ENCODE measurements at regions not wholly inside any gene's neighbourhood (a gene's known extent, or its start where the extent isn't known, plus 50 kb on each side); places are given as distances from the start of the nearest gene placed in this dataset.

- dilution Hi-C loops (cut with MboI; ENCODE audit: extremely low pct_ligation_motif_present, low sequenced_read_pairs): no loop called here
- no peak overlapping the region for H3K4me2 ChIP-seq (ENCODE audit: control insufficient read depth, extremely low read depth, insufficient read depth, low read depth, low read length)
- no peak for DNase-seq (ENCODE audit: low read depth, low spot score)
- H3K9me3 ChIP-seq (ENCODE audit: control insufficient read depth, low read depth, low read length): no peaks in the 10 kb centered on the region
- H2AFZ ChIP-seq (ENCODE audit: control insufficient read depth, low read length): no peak overlapping the region
- H3K9me1 ChIP-seq (ENCODE audit: control insufficient read depth, extremely low read depth, insufficient read depth, low read length): no peaks in the 10 kb centered on the region
- no peak for FAIRE-seq
- H3K4me3 ChIP-seq (ENCODE audit: control insufficient read depth in 2 of 3, extremely low read depth in 1 of 3, insufficient read depth in 2 of 3, low read depth in 1 of 3, low read length in 3 of 3): no peak overlapping the region
- no peak overlapping the region for H3K27ac ChIP-seq (ENCODE audit: control insufficient read depth, insufficient read depth, low read length)
- H3K4me1 ChIP-seq (ENCODE audit: control insufficient read depth, extremely low read depth, insufficient read depth, low read length): no peaks in the 10 kb centered on the region
- H4K20me1 ChIP-seq (ENCODE audit: control insufficient read depth, extremely low read depth, insufficient read depth, low read length): no peaks in the 10 kb centered on the region
- no peaks in the 10 kb centered on the region for H3K27me3 ChIP-seq (ENCODE audit: control insufficient read depth, extremely low read depth, insufficient read depth, low read length)
- H3K9ac ChIP-seq (ENCODE audit: control insufficient read depth, extremely low read depth, insufficient read depth, low read length): no peak overlapping the region
- TF ChIP-seq EZH2 (IDR thresholded peaks at IDR 0.05; ENCODE audit: low read length): no peak
- TF ChIP-seq CTCF (optimal IDR thresholded peaks at IDR 0.05 in 1 of 3, IDR thresholded peaks at IDR 0.05 in 1 of 3, conservative IDR thresholded peaks at IDR 0.05 in 1 of 3; ENCODE audit: extremely low read depth in 1 of 3, insufficient read depth in 2 of 3, low read length in 3 of 3): no peak
- H3K36me3 ChIP-seq (ENCODE audit: control insufficient read depth in 2 of 2, extremely low read depth in 1 of 2, insufficient read depth in 2 of 2, low read length in 2 of 2): no peaks in the 10 kb centered on the region
- no peaks in the 10 kb centered on the region for H3K79me2 ChIP-seq (ENCODE audit: control insufficient read depth, insufficient read depth, low read length)
These were observed 866.6 kb upstream of the SLITRK6 start for GRCh38 chr13:86665842-86666241.

GRCh38 chr13:86673931-86674431, 874.8 kb upstream of the SLITRK6 start:
- Histone ChIP-seq H3K9me3 (ENCODE audit: control insufficient read depth, low read depth, low read length) (no peaks in the 10 kb centered on the region), H3K9ac (ENCODE audit: control insufficient read depth, extremely low read depth, insufficient read depth, low read length) (no peak overlapping the region), H3K79me2 (ENCODE audit: control insufficient read depth, insufficient read depth, low read length) (no peaks in the 10 kb centered on the region), H3K4me2 (ENCODE audit: control insufficient read depth, extremely low read depth, insufficient read depth, low read depth, low read length) (no peak overlapping the region), H3K27me3 (ENCODE audit: control insufficient read depth, extremely low read depth, insufficient read depth, low read length) (no peaks in the 10 kb centered on the region), H4K20me1 (ENCODE audit: control insufficient read depth, extremely low read depth, insufficient read depth, low read length) (no peaks in the 10 kb centered on the region), H2AFZ (ENCODE audit: control insufficient read depth, low read length) (no peak overlapping the region), H3K4me1 (ENCODE audit: control insufficient read depth, extremely low read depth, insufficient read depth, low read length) (no peaks in the 10 kb centered on the region), H3K27ac (ENCODE audit: control insufficient read depth, insufficient read depth, low read length) (no peak overlapping the region), H3K36me3 (ENCODE audit: control insufficient read depth in 2 of 2, extremely low read depth in 1 of 2, insufficient read depth in 2 of 2, low read length in 2 of 2) (no peaks in the 10 kb centered on the region), H3K9me1 (ENCODE audit: control insufficient read depth, extremely low read depth, insufficient read depth, low read length) (no peaks in the 10 kb centered on the region), H3K4me3 (ENCODE audit: control insufficient read depth in 2 of 3, extremely low read depth in 1 of 3, insufficient read depth in 2 of 3, low read depth in 1 of 3, low read length in 3 of 3) (no peak overlapping the region)
- FAIRE-seq (no peak), DNase-seq (ENCODE audit: low read depth, low spot score) (no peak)
- dilution Hi-C loops (cut with MboI; ENCODE audit: extremely low pct_ligation_motif_present, low sequenced_read_pairs): no loop called here
- TF ChIP-seq CTCF (optimal IDR thresholded peaks at IDR 0.05 in 1 of 3, IDR thresholded peaks at IDR 0.05 in 1 of 3, conservative IDR thresholded peaks at IDR 0.05 in 1 of 3; ENCODE audit: extremely low read depth in 1 of 3, insufficient read depth in 2 of 3, low read length in 3 of 3) (no peak), EZH2 (IDR thresholded peaks at IDR 0.05; ENCODE audit: low read length) (no peak)
